ENCODE measurements at regions not wholly inside any gene's neighbourhood (a gene's known extent, or its start where the extent isn't known, plus 50 kb on each side); places are given as distances from the start of the nearest gene placed in this dataset.

DNA sequence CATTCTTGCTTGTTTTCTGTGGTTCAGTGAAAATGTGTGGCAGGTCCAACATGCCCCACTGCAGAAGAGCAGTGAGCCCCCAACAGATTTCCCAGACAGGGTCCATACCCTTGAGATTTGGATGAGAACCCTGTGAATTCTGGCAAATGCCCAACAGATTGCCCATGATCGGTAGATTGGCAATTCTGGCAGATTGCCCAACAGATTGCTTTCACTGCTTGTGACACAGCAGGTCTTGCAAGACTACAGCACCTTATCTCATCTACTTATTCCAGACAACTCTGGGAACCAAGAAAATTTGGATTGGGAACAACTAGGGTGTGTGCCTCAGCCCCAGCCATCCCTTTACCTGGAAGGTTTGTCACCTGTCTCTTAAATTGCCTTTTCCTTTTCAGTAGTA lies 143.7 kb upstream of the COL1A2 start:
- TF ChIP-seq, protein P1, sequence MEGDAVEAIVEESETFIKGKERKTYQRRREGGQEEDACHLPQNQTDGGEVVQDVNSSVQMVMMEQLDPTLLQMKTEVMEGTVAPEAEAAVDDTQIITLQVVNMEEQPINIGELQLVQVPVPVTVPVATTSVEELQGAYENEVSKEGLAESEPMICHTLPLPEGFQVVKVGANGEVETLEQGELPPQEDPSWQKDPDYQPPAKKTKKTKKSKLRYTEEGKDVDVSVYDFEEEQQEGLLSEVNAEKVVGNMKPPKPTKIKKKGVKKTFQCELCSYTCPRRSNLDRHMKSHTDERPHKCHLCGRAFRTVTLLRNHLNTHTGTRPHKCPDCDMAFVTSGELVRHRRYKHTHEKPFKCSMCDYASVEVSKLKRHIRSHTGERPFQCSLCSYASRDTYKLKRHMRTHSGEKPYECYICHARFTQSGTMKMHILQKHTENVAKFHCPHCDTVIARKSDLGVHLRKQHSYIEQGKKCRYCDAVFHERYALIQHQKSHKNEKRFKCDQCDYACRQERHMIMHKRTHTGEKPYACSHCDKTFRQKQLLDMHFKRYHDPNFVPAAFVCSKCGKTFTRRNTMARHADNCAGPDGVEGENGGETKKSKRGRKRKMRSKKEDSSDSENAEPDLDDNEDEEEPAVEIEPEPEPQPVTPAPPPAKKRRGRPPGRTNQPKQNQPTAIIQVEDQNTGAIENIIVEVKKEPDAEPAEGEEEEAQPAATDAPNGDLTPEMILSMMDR (IDR thresholded peaks at IDR 0.05): no peak
- TF ChIP-seq NFIC (IDR thresholded peaks at IDR 0.05; ENCODE audit: borderline replicate concordance) (peak; percentile 86), GATA2 (CRISPR knock-in tag; IDR thresholded peaks at IDR 0.05) (peak; percentile 80)
- TF ChIP-seq, protein P2, sequence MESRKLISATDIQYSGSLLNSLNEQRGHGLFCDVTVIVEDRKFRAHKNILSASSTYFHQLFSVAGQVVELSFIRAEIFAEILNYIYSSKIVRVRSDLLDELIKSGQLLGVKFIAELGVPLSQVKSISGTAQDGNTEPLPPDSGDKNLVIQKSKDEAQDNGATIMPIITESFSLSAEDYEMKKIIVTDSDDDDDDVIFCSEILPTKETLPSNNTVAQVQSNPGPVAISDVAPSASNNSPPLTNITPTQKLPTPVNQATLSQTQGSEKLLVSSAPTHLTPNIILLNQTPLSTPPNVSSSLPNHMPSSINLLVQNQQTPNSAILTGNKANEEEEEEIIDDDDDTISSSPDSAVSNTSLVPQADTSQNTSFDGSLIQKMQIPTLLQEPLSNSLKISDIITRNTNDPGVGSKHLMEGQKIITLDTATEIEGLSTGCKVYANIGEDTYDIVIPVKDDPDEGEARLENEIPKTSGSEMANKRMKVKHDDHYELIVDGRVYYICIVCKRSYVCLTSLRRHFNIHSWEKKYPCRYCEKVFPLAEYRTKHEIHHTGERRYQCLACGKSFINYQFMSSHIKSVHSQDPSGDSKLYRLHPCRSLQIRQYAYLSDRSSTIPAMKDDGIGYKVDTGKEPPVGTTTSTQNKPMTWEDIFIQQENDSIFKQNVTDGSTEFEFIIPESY (IDR thresholded peaks at IDR 0.05; ENCODE audit: borderline replicate concordance, low read depth): no peak
- ChIA-PET CTCF (interaction anchor here (1.0 to 1.3 kb wide), 2 partner anchors 10 to 629 kb away, joined by 3 read pairs; no protein-coding TSS in a partner anchor), POLR2A (no interaction called here)
- Histone ChIP-seq H4K20me1 (ENCODE audit: insufficient read depth) (no peaks in the 10 kb centered on the region), H3K36me3 (replicated peaks in 1 of 2; ENCODE audit: control insufficient read depth in 1 of 2, insufficient read depth in 2 of 2, low read length in 1 of 2) (peaks cover 0 to 2% of the 10 kb centered on the region in 2 experiments), H3K27me3 (ENCODE audit: insufficient read depth) (no peaks in the 10 kb centered on the region), H3K9me2 (no peaks in the 10 kb centered on the region), H3K4me3 (ENCODE audit: low read depth in 2 of 2, low read length in 1 of 2) (no peak overlapping the region), H3F3A (replicated peaks; ENCODE audit: insufficient read depth) (peaks cover 3% of the 10 kb centered on the region), H3K79me2 (ENCODE audit: insufficient read depth) (no peaks in the 10 kb centered on the region), H3K27ac (ENCODE audit: low read depth in 2 of 2, low read length in 1 of 2) (no peak overlapping the region), H3K4me2 (no peak overlapping the region), H2AFZ (ENCODE audit: low read depth) (no peak overlapping the region), H3K4me1 (ENCODE audit: control insufficient read depth in 1 of 2, insufficient read depth in 2 of 2, low read depth in 1 of 2, low read length in 1 of 2) (peaks cover 0 to 22% of the 10 kb centered on the region in 2 experiments; a peak in 2 of 4 replicates), H3K9ac (no peak overlapping the region), H3K9me3 (no peaks in the 10 kb centered on the region)
- no peak for DNase-seq
- 40% methylated on average over 1 of the region's 1 CpG for WGBS (ENCODE audit: low lambda C conversion rate)

DNA sequence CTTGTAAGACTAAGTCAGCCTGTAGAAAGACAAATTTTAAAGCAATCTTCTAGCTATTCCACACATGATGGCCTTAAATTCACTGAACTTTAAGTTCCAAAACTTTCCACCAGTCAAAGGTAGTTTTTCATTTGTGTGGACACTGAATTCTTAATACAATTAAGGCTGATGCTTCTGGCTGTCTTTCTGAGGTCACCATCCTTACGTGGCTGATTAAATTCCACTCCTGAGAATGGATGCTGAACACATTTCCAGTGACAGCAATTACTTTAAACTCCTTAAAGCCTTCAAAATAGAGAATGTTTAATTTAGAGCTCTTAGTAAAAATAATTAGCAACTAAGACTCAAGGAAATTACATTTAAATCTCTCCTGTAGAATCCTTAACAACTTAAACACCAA lies 142.6 kb upstream of the COL1A2 start:
- Histone ChIP-seq H3K9ac (no peak overlapping the region), H3K27ac (ENCODE audit: low read depth in 2 of 2, low read length in 1 of 2) (no peak overlapping the region), H3K4me3 (ENCODE audit: low read depth in 2 of 2, low read length in 1 of 2) (no peak overlapping the region), H3K36me3 (replicated peaks in 1 of 2; ENCODE audit: control insufficient read depth in 1 of 2, insufficient read depth in 2 of 2, low read length in 1 of 2) (peaks cover 0 to 2% of the 10 kb centered on the region in 2 experiments), H3K4me2 (no peak overlapping the region), H3K9me3 (no peaks in the 10 kb centered on the region), H3K9me2 (no peaks in the 10 kb centered on the region; the same call in 1 of the 2 replicates), H4K20me1 (ENCODE audit: insufficient read depth) (no peaks in the 10 kb centered on the region), H2AFZ (ENCODE audit: low read depth) (no peak overlapping the region), H3F3A (replicated peaks; ENCODE audit: insufficient read depth) (peaks cover 3% of the 10 kb centered on the region), H3K4me1 (ENCODE audit: control insufficient read depth in 1 of 2, insufficient read depth in 2 of 2, low read depth in 1 of 2, low read length in 1 of 2) (peaks cover 0 to 20% of the 10 kb centered on the region in 2 experiments; a peak in 2 of 4 replicates), H3K79me2 (ENCODE audit: insufficient read depth) (no peaks in the 10 kb centered on the region), H3K27me3 (ENCODE audit: insufficient read depth) (no peaks in the 10 kb centered on the region)
- WGBS (ENCODE audit: low lambda C conversion rate): 70% methylated on average over 1 of the region's 1 CpG
- CTCF ChIA-PET: interaction anchor here (0.6 to 1.3 kb wide), 4 partner anchors 14 to 184 kb away, joined by 3 read pairs; no protein-coding TSS in a partner anchor
- no peak for DNase-seq
- TF ChIP-seq TAF1 (IDR thresholded peaks at IDR 0.05; ENCODE audit: borderline replicate concordance, low read depth, low read length): no peak
- TF ChIP-seq PBX3 (IDR thresholded peaks at IDR 0.05): no peak
- 0 out of 2 replicates have a peak, but pooled peaks have one; percentile 12 for TF ChIP-seq RCOR1 (IDR thresholded peaks at IDR 0.05; ENCODE audit: low read length)
- POLR2A ChIA-PET: no interaction called here

Data from SK-N-SH (cell line).